ENCODE measurements at regions not wholly inside any gene's neighbourhood (a gene's known extent, or its start where the extent isn't known, plus 50 kb on each side); places are given as distances from the start of the nearest gene placed in this dataset.
"Not testable (repeated sequence)": the region's sequence is repeated elsewhere in the genome, so short reads cannot be mapped to it uniquely, and the experiment has no call there.

DNA sequence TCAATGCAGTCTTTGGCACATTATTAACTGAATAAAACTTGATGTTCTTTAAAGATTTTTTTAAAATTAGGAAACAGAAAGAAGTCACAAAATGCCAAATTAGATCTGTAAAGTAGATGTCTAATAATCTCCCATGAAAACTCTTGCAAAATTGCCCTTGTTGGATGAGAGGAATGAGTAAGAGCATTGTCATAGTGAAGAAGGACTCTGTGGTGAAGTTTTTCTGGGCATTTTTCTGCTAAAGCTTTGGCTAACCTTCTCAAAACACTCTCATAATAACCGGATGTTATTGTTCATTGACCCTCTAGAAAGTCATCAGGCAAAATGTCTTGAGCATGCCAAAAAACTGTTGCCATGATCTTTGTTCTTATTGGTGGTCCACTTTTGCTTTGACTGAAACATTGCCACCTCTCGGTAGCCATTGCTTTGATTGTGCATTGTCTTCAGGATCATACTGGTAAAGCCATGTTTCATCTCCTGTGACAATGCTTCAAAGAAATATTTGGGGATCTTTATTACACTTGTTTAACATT lies 549.3 kb downstream of the LIG4 start:
- no peak for DNase-seq (ENCODE audit: missing footprints)
- no peak for ATAC-seq
- intact Hi-C loops (cut with DNase I): no loop called here

DNA sequence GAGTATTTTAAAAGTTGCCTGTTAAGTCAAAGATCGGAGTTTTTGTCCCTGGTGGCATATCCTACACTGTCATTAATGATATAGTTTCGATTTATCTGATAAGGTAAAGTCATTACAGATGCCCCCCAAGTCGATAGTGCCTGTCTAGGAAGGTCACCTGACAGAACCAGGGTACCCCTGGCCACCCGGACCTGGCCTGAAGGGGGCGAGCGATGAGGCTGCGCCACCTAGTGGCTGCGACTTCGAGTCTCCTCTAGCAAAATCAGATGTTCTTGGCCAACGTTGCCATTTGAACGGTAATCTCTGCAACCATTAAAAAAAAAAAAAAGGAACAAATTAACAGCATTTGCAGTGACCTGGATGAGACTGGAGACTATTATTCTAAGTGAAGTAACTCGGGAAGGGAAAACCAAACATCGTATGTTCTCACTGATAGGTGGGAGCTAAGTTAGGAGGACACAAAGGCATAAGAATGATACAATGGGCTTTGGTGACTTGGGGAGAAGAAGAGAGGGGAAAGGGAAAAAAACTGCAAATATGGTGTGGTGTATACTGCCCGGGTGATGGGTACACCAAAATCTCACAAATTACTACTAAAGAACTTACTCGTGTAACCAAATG lies 565.1 kb downstream of the LIG4 start:
- no peak for ATAC-seq
- intact Hi-C loops (cut with DNase I): no loop called here
- DNase-seq (ENCODE audit: missing footprints): peak; percentile 64

DNA sequence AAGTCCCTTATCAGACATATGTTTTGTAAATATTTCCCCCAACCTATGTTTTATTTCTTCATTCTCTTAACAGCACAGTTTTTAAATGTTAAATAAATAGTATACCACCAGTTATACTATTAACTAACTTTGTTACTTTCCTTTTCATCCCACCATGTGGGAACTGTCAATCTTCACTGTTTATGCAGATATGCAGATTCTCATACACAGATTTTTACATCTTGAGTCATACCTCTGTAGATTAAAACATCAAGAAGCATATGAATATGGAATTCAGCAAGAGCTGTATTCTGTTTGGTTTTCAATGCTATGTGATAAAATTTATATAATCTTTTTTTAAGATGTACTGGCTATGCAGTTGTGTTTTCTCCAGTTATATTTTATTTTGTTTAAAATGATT lies 566.3 kb downstream of the LIG4 start:
- intact Hi-C loops (cut with DNase I): loop anchor here (5.0 kb wide), 1 partner anchor 437 kb away; no protein-coding TSS in a partner anchor
- ATAC-seq: no peak
- DNase-seq (ENCODE audit: missing footprints): no peak

DNA sequence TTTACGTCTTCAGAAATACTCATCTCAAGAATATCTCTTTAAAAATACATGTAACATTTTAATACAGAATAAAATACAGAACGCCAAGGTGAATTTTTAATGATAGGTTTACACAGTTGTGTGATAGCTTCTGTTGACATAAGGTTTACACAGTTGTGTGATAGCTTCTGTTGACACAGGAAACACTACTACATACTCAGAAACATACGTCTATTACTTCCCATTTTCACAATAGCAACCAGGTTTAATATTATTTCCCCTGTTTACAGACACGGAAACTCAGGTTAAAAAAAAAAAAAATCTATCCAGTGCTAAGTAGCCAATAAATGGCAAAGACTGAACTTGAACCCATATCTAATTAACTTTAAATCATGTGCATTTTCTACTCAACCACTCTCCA lies 571.2 kb downstream of the LIG4 start:
- ATAC-seq (no peak), DNase-seq (ENCODE audit: missing footprints) (no peak)
- intact Hi-C loops (cut with DNase I): no loop called here

DNA sequence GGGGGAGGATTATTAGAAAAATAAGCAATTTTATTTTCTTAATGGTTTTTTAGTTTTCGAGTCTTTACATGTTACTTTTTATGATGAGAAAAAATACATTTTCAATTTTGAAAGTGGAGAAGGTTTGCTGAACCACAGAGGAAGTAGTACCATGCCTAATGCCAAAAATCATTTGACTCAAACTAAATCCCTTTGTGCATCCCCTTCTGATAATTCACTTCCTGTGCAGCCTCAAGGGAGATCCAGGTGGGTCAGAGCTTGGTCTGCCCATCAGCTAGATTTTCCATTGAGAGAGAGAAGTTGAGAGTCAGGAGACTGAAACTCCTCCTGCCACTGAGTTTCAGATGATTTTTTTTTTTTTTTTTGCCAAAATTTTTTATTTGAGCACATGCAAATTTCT lies 571.7 kb downstream of the LIG4 start:
- DNase-seq (ENCODE audit: missing footprints): no peak
- ATAC-seq: no peak
- intact Hi-C loops (cut with DNase I): no loop called here

DNA sequence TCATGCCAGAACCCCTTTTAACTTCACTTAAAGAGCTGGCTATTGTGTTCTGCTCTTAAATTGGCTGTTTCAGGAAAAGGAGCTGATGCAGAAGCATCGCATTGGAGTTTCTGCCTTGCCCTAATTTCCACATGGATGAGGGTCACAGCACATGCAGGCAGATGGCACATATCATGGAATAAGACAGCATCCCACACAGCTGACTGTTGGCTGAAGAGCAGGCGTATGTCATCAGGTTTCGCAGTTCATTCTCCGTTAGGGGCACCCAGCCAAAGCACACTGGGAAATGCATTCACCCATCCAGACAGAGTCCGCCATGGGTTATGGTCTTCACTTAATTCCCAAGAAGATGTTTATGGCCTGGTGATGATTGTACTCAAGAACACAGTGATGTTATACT lies 572.5 kb downstream of the LIG4 start:
- ATAC-seq: no peak
- DNase-seq (ENCODE audit: missing footprints): no peak
- intact Hi-C loops (cut with DNase I): no loop called here

DNA sequence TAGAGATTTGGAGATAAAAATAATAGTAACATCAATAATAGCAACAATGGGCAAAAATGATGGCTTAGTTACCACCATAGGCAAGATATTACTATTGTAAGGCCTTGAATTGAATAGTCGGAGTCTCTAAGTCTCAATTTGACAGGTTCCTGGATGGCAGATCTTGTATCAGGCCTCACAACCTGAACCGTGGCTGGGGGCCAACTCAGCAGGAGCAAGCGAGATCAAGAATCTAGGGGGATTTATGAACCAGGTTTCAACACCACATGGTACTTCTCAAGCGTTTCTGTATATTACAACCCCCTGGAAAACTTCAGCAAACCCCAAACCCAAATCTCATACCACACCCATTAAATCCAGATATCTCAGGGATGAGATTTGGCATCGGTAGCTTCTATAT lies 573.8 kb downstream of the LIG4 start:
- no peak for ATAC-seq
- intact Hi-C loops (cut with DNase I): no loop called here
- DNase-seq (ENCODE audit: missing footprints): no peak

DNA sequence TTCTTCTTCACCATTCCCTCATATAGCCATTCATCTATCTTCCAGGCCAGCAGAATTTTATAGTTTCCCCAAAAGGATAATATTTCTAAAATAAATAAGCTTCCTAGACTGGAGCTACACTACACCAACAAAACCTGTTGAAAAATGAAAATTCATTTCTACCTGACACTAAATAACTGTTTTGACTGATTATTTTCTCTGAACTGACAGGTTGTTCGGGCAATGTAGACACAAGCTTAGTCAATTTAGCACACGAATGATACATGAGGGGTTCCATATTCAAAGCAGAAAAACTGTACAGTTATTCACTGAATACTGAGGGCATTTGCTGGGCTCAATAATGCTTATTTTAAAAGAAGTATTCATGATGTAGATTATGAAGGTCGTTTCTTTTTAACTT lies 589.7 kb downstream of the LIG4 start:
- intact Hi-C loops (cut with DNase I): no loop called here
- ATAC-seq (no peak), DNase-seq (ENCODE audit: missing footprints) (no peak)

DNA sequence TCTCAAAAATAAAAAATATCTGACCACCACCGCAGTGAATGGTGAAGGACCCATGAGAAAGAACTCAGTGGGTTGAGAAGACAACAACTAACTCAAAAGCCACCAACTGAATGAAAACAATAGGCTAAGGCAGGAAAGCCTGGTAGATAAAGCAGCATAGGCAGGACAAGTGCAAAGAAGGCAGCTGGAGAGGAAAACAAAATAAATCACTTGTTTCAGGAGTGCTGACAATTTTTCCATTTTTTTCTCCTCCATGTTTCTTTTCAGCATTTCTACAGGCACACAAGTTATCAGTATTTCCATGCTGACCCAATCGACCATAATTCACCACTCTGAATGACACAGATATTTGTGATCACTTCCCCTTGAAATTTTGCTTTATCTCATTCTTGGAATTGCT lies 597.8 kb downstream of the LIG4 start:
- DNase-seq (ENCODE audit: missing footprints) (no peak), ATAC-seq (no peak)
- intact Hi-C loops (cut with DNase I): no loop called here

DNA sequence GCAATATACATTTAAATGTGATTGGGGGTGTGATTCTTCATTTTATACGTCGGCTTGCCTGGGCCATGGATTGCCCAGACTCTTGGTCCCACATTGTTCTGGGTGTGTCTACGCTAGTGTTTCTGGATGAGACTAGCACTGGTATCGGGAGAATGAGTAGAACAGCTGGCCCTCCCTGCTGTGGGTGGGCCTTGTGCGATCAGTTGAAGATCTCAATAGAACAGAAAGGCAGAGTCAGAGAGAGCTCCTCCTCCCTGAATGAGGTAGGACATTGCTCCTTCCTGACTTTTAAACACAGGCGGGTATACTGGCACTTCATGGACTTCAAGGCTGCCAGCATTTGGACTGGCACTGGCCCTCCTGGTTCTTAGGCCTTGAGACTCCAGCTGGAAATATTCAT lies 603.0 kb downstream of the LIG4 start:
- intact Hi-C loops (cut with DNase I): no loop called here
- no peak for ATAC-seq
- DNase-seq (ENCODE audit: missing footprints): no peak

DNA sequence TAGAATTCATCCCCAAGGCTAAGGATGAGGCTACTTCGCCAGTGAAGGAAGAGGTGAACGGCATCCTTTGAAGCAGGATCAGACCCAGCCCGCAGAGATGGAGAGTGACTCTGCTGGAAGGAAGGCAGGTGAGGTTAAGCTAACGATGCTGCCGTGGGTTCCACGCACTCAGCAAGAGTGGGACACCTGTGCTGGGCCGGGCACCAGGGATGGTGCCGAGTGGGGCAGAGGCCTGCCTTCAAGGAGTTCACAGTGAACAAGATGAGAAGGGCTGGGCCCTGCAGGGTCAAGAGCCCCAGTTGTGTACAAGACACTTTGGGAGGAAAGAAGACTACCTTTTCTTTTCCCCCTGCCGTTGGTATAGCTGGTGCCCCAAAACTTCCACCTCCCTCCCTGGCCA lies 606.6 kb downstream of the LIG4 start:
- intact Hi-C loops (cut with DNase I): no loop called here
- no peak for ATAC-seq
- no peak for DNase-seq (ENCODE audit: missing footprints)

DNA sequence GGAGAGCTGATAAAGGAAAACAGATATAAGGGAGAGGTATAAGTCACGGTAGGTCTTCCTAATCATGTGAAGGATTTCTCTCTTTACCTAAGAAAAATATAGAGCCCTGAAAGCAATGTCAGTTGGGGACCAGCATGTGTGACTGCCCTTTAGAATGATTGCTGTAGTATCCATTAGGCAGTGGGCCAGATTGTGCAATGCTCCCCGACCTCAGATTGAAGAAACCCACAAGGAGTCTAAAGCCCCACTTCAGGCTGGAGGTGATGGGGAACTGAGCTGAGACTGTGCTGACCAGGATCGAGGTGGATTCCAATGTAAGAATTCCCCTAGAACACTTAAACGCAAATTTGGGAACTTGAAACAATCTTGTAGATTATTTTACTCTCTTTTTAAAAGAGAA lies 614.4 kb downstream of the LIG4 start:
- ATAC-seq (no peak), DNase-seq (ENCODE audit: missing footprints) (no peak)
- intact Hi-C loops (cut with DNase I): no loop called here

DNA sequence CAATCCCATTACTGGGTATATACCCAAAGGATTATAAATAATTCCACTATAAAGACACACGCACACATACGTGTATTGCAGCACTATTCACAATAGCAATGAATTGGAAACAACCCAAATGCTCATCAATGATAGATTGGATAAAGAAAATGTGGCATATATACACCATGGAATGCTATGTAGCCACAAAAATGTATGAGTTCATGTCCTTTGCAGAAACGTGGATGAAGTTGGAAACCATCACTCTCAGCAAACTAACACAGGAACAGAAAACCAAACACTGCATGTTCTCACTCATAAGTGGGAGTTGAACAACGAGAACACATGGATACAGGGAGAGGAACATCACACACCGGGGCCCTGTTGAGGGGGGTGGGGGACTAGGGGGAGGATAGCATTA lies 619.0 kb downstream of the LIG4 start:
- DNase-seq (ENCODE audit: missing footprints); intact Hi-C loops (cut with DNase I); ATAC-seq: not testable (repeated sequence)

DNA sequence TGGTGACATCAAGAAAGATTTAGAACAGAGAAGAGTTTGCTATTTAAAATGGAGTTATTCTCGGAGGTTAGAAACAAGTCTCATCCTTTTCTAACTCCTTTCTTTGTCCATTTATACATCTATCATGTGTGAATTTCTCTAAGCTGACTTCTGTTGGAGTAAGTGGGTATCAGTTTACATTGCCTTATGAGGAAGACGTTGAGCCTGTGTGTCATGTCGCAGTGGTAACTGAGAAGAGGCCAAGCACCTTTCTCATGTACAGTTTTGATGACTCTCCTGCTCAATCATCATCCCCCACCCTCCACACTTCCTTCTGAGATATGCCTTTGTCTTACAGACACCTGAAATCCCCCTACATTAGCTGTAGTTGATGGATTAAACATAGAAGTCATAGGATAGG lies 624.8 kb downstream of the LIG4 start:
- DNase-seq (ENCODE audit: missing footprints) (no peak), ATAC-seq (no peak)
- intact Hi-C loops (cut with DNase I): no loop called here

DNA sequence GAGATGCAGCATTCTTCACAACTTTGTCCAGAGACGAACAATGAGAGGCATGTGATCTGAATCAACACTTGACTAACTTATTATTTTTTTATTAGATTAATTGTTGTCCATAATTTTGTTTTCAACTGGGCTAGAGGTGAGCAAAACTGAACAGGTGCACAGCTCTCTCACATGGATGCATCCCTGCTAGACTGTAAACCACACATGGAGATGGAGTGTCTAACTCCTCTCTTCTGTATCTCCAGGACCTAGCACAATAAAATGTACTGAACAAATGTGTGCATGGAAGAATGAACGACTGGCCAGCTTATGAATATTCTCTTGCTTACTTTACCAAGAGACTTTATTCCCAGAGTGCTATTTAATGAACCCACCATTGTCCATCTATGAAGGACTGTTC lies 627.7 kb downstream of the LIG4 start:
- intact Hi-C loops (cut with DNase I): no loop called here
- ATAC-seq: no peak
- DNase-seq (ENCODE audit: missing footprints): no peak

DNA sequence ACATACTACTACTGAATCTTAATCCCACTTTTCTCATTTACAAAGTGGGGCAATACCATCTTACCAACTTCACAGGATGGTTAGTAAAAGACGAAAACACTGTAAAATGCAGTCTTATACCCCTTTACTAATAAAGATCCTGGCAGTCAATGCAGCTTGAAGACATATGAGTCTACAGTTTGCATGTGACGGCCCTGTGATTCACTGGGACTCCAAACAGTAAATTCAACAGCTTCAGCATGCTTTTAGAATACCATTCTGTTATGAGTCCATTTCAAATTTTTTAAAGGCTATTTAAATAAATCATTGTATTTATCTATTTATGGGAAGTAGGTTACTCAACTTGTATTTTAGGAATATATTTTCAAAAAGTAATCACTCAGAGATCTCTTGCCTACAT lies 629.1 kb downstream of the LIG4 start:
- ATAC-seq (no peak), DNase-seq (ENCODE audit: missing footprints) (no peak)
- intact Hi-C loops (cut with DNase I): no loop called here

DNA sequence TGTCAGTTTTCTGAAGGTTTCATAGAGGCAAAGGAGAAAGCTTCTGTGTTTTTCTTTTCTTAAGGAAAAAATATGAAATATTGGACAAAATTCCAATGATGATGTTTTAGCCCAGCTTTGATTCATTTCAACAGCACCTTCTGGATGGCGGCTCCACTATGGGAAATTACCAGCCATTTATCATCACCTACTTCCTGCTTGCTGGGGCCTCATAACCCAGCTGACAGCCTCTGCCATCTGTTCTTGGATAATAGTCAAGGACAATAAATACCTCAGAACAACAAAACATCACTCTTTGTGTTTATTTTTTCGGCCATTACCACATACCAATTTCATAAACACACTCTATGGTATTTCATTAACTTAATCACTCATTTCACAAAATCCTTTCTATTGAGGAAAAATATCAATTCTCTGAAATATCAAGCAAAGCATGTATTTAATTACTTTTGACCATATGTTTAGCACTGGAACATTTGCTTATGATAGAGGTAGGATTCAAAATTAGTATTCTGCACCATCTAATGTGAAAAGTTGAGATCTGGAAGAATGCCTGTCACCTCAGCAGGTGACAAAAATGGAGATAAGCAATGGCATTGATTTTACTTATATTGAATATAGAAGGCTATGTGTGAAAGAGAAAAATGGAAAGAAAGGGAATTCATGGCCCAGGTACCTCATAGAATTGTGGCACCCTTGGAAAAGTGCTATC lies 629.7 kb downstream of the LIG4 start:
- intact Hi-C loops (cut with DNase I): no loop called here
- DNase-seq (ENCODE audit: missing footprints): no peak
- ATAC-seq: no peak

DNA sequence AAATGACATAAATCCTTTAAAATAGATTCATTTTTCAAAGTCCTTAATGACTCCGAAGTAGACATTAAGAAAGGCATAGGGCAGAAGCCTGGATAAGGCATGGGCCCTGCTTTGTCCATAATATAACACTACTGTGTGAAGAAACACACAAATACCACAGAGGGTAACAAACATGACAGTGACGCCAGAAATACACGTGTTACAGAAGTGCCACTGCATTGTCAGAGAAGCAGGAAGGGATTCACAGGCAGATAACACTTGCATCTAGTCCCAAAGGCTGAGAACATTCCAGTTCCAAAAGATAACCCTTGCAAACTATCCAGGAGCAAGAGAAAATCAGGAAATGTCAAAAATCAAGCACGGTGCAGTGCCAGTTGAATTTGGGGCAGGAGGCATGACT lies 633.2 kb downstream of the LIG4 start:
- DNase-seq (ENCODE audit: missing footprints): no peak
- intact Hi-C loops (cut with DNase I): no loop called here
- ATAC-seq: no peak

DNA sequence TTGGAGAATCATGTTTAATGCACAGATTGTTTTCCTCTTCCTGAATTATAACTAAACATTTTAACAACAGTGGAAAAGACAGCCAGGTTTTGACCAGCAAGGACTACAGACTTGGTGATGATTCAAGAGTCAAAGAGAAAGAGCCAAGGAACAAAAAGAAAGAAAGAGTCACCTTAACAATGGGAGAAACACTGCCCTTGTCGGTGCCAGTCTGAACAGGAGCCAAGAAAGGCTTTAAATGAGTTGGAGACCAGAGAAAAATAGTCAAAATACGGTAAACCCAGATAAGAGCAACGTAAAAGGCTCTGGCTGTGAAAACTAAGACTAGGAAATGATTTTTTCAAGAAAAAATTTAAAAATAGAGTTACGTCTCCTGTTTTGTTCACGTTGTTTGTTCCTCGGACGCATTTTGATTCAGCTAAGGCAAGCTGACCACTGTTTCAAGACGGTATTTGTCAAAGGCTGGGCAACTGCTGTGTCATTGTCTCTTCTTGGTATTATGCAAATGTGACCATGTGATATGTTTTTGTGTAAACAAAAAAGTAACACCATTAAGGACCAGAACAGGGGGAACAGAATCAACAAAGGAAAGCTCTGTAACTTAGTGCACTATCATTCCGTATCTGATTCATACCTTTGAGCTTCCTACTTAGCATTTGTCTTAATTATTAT lies 634.5 kb downstream of the LIG4 start:
- DNase-seq (ENCODE audit: missing footprints): no peak
- no peak for ATAC-seq
- intact Hi-C loops (cut with DNase I): no loop called here

DNA sequence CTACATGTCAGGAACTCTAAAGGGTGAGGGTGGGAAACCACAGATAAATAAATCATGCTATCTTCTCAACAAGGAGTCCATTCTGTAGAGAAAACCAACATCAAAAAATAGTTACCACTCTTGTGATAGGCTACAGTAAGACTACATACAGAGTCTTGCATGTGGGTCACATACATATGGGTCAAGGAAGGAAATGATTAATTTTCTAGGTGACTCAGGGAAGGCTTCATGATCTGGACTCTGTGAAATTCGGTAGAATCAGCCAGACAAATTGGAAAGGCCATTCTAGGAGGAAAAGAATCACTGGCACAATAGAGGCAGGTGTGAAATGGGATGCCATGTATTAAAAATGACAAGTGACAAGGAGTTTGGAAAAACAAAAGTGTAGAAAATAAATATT lies 638.9 kb downstream of the LIG4 start:
- intact Hi-C loops (cut with DNase I): no loop called here
- no peak for ATAC-seq
- DNase-seq (ENCODE audit: missing footprints): no peak
